ENCODE measurements at regions not wholly inside any gene's neighbourhood (a gene's known extent, or its start where the extent isn't known, plus 50 kb on each side); places are given as distances from the start of the nearest gene placed in this dataset.

- TF ChIP-seq NFIC (IDR thresholded peaks at IDR 0.05; ENCODE audit: low read depth, low read length) (no peak), ZNF207 (IDR thresholded peaks at IDR 0.05; ENCODE audit: borderline replicate concordance) (no peak), BACH1 (IDR thresholded peaks at IDR 0.05; ENCODE audit: borderline replicate concordance) (no peak), CBFB (IDR thresholded peaks at IDR 0.05; ENCODE audit: low read depth) (no peak)
Observed at GRCh38 chr4:27985522-27985921, 1124.9 kb downstream of the STIM2 start (continued).

GRCh38 chr4:27986476-27986875 lies 1125.8 kb downstream of the STIM2 start:
- Histone ChIP-seq H4K20me1 (ENCODE audit: control insufficient read depth, insufficient read depth) (no peaks in the 10 kb centered on the region), H3K9ac (ENCODE audit: control insufficient read depth, insufficient read depth, low read length) (no peak overlapping the region), H3K9me3 (replicated peaks; ENCODE audit: control insufficient read depth, insufficient read depth, low read length) (no peaks in the 10 kb centered on the region), H3K4me2 (ENCODE audit: control insufficient read depth, insufficient read depth) (no peak overlapping the region), H3K36me3 (ENCODE audit: control insufficient read depth in 2 of 2, insufficient read depth in 2 of 2, low read length in 1 of 2) (no peaks in the 10 kb centered on the region), H3K79me2 (ENCODE audit: control insufficient read depth, insufficient read depth, low read length) (no peaks in the 10 kb centered on the region), H3K27ac (ENCODE audit: control insufficient read depth, insufficient read depth) (no peak overlapping the region), H2AFZ (ENCODE audit: control insufficient read depth, low read depth, low read length) (no peak overlapping the region), H3K4me1 (ENCODE audit: control insufficient read depth, insufficient read depth, low read length) (no peaks in the 10 kb centered on the region), H3K4me3 (no peak overlapping the region), H3K27me3 (replicated peaks in 1 of 2; ENCODE audit: control insufficient read depth in 2 of 2, insufficient read depth in 2 of 2, low read length in 1 of 2) (no peaks in the 10 kb centered on the region)
- ChIA-PET SMC1A (ENCODE audit: uncharacterized antibody, unreplicated experiment) (no interaction called here), RAD21 (ENCODE audit: unreplicated experiment) (no interaction called here), POLR2A (no interaction called here), CTCF (no interaction called here)
- DNase-seq (ENCODE audit: low read depth, low spot score) (no peak), ATAC-seq (no peak), FAIRE-seq (no peak)
- in situ Hi-C loops (cut with MboI) (no loop called here), intact Hi-C loops (cut with micrococcal nuclease; ENCODE audit: unreplicated experiment) (no loop called here)
- no TSS peak for BruUV-seq (replicated peaks)
- 24% methylated on average over 1 of the region's 1 CpG for WGBS (ENCODE audit: insufficient coverage, insufficient replicate concordance, low lambda C conversion rate, missing lambda C conversion rate)
- TF ChIP-seq TCF3 (IDR thresholded peaks at IDR 0.05; ENCODE audit: borderline replicate concordance, insufficient read depth, low read depth, low read length) = no peak
- no peak for TF ChIP-seq NRF1 (conservative IDR thresholded peaks at IDR 0.05; ENCODE audit: low read depth, low read length)
- no peak for TF ChIP-seq MYC (IDR thresholded peaks at IDR 0.05; ENCODE audit: insufficient read depth, insufficient read length, insufficient replicate concordance, low read length, severe bottlenecking)
- TF ChIP-seq IKZF1 (conservative IDR thresholded peaks at IDR 0.05) = no peak
- TF ChIP-seq BRCA1 (IDR thresholded peaks at IDR 0.05; ENCODE audit: low read depth, low read length) = no peak
- no peak for TF ChIP-seq TAF1 (IDR thresholded peaks at IDR 0.05; ENCODE audit: borderline replicate concordance, low read depth, low read length)
- no peak for TF ChIP-seq NFXL1 (IDR thresholded peaks at IDR 0.05; ENCODE audit: borderline replicate concordance)
- no peak for TF ChIP-seq GABPA (IDR thresholded peaks at IDR 0.05; ENCODE audit: low read depth)
- no peak for TF ChIP-seq MEF2A (IDR thresholded peaks at IDR 0.05; ENCODE audit: insufficient read depth, low read depth, low read length)
- TF ChIP-seq IRF3 (IDR thresholded peaks at IDR 0.05) = no peak
- no peak for TF ChIP-seq EP300 (IDR thresholded peaks at IDR 0.05; ENCODE audit: borderline replicate concordance in 1 of 2, control insufficient read depth in 1 of 2, low read depth in 2 of 2, low read length in 2 of 2)
- no peak for TF ChIP-seq ZBTB33 (IDR thresholded peaks at IDR 0.05)
- no peak for TF ChIP-seq STAT3 (IDR thresholded peaks at IDR 0.05; ENCODE audit: low read depth, low read length)
- TF ChIP-seq MLLT1 (IDR thresholded peaks at IDR 0.05) = no peak
- TF ChIP-seq EZH2 (IDR thresholded peaks at IDR 0.05; ENCODE audit: borderline replicate concordance, control insufficient read depth, low read depth, low read length) = no peak

Data from GM12878 (cell line).